HEK293 (cell line): ENCODE measurements at regions not wholly inside any gene's neighbourhood (a gene's known extent, or its start where the extent isn't known, plus 50 kb on each side); places are given as distances from the start of the nearest gene placed in this dataset.

Experiments used
- CTCF ChIP-seq: fragments of 450-650 bp; formaldehyde crosslinking; IDR thresholded peaks from 2 replicates; pipeline ENCODE4 v1.5.1; 2016; ENCODE audit warnings: missing biosample characterization, missing genetic modification characterization
- GLI2 ChIP-seq: fragments of 450-650 bp; formaldehyde crosslinking; IDR thresholded peaks from 2 replicates; pipeline ENCODE4; 2017; ENCODE audit warnings: missing biosample characterization, missing genetic modification characterization, low read depth, borderline replicate concordance
- HOXD13 ChIP-seq: sonication (generic); formaldehyde crosslinking; IDR thresholded peaks from 2 replicates; pipeline ENCODE4 v1.8.0; 2022; ENCODE audit warnings: missing genetic modification reagents, borderline replicate concordance
- TSHZ1 ChIP-seq: fragments of 450-650 bp; formaldehyde crosslinking; IDR thresholded peaks from 2 replicates; pipeline ENCODE4 v1.5.1; 2016; ENCODE audit warnings: missing biosample characterization, missing genetic modification characterization, borderline replicate concordance
- ZBTB20 ChIP-seq: fragments of 450-650 bp; formaldehyde crosslinking; IDR thresholded peaks from 2 replicates; pipeline ENCODE4 v1.5.1; 2016; ENCODE audit warnings: missing biosample characterization, missing genetic modification characterization
- ZNF112 ChIP-seq: fragments of 450-650 bp; formaldehyde crosslinking; IDR thresholded peaks from 2 replicates; pipeline ENCODE4 v1.5.0; 2017; ENCODE audit warnings: missing biosample characterization, missing genetic modification characterization
- ZNF146 ChIP-seq: fragments of 450-650 bp; formaldehyde crosslinking; IDR thresholded peaks from 2 replicates; pipeline ENCODE4 v1.5.1; 2016; ENCODE audit warnings: missing biosample characterization, missing genetic modification characterization
- ZNF175 ChIP-seq: fragments of 450-650 bp; formaldehyde crosslinking; IDR thresholded peaks from 2 replicates; pipeline ENCODE4 v1.5.1; 2016; ENCODE audit warnings: missing biosample characterization, missing genetic modification characterization
- ZNF19 ChIP-seq: fragments of 450-650 bp; formaldehyde crosslinking; IDR thresholded peaks from 2 replicates; pipeline ENCODE4; 2016; ENCODE audit warnings: missing biosample characterization, missing genetic modification characterization, low read depth
- ZNF776 ChIP-seq: fragments of 450-650 bp; formaldehyde crosslinking; IDR thresholded peaks from 2 replicates; pipeline ENCODE4 v1.5.0; 2017; ENCODE audit warnings: missing biosample characterization, missing genetic modification characterization, borderline replicate concordance

- no peak for TF ChIP-seq ZNF175 (tag by site-specific recombination)
- no peak for TF ChIP-seq ZNF776 (tag by site-specific recombination)
- TF ChIP-seq CTCF, result no peak
- TF ChIP-seq ZNF112 (tag by site-specific recombination), result no peak
- TF ChIP-seq GLI2 (tag by site-specific recombination), result no peak
- TF ChIP-seq HOXD13 (CRISPR knock-in tag), result no peak
- no peak for TF ChIP-seq ZNF146 (tag by site-specific recombination)
- no peak for TF ChIP-seq ZNF19
- no peak for TF ChIP-seq ZBTB20 (tag by site-specific recombination)
- no peak for TF ChIP-seq TSHZ1 (tag by site-specific recombination)
These were observed 977.0 kb downstream of the FSTL5 start for GRCh38 chr4:161186750-161187149.
